Ascending aorta (tissue), 2 donors: ENCODE measurements at regions not wholly inside any gene's neighbourhood (a gene's known extent, or its start where the extent isn't known, plus 50 kb on each side); places are given as distances from the start of the nearest gene placed in this dataset.

ENCODE experiments used
- DNase-seq, 2 donors: peaks; one replicate each; pipeline ENCODE4 v3.0.0-alpha.2; 2019; ENCODE audit warnings: low spot score in 2 of 2
- H3K27ac ChIP-seq, 2 donors: fragments of 200-600 bp; sonication (generic); one replicate each; pipeline ENCODE4 v1.5.1; 2016 to 2017; ENCODE audit warnings: mild to moderate bottlenecking in 1 of 2
- H3K27me3 ChIP-seq: fragments of 200-600 bp; sonication (generic); one replicate; pipeline ENCODE4 v1.5.1; 2017
- H3K36me3 ChIP-seq, 2 donors: fragments of 200-600 bp; sonication (generic); one replicate each; pipeline ENCODE4 v1.5.1; 2016
- H3K4me1 ChIP-seq, 2 donors: fragments of 200-600 bp; sonication (generic); one replicate each; pipeline ENCODE4 v1.5.1; 2016 to 2017; ENCODE audit warnings: mild to moderate bottlenecking in 1 of 2
- H3K4me3 ChIP-seq, 2 donors: fragments of 200-600 bp; sonication (generic); one replicate each; pipeline ENCODE4 v1.5.1; 2016 to 2017; ENCODE audit warnings: mild to moderate bottlenecking in 1 of 2
- H3K9me3 ChIP-seq, 2 donors: fragments of 200-600 bp; sonication (generic); one replicate each; pipeline ENCODE4 v1.5.1; 2016
- intact Hi-C: fragments of 100-400 bp; cut with DNase I; formaldehyde crosslinking; loops from one replicate; pipeline ENCODE4 v1.15.1; 2023
- TF ChIP-seq, protein P1 (sequence below), 3 experiments: fragments of 200-600 bp in 2 of 3; fragments of 450-650 bp in 1 of 3; sonication (generic) in 2 of 3; IDR thresholded peaks; one replicate each; pipeline ENCODE4 v1.5.1; 2016 to 2019; ENCODE audit warnings: antibody characterized with exemption in 3 of 3, mild to moderate bottlenecking in 1 of 3, moderate library complexity in 1 of 3

DNA sequence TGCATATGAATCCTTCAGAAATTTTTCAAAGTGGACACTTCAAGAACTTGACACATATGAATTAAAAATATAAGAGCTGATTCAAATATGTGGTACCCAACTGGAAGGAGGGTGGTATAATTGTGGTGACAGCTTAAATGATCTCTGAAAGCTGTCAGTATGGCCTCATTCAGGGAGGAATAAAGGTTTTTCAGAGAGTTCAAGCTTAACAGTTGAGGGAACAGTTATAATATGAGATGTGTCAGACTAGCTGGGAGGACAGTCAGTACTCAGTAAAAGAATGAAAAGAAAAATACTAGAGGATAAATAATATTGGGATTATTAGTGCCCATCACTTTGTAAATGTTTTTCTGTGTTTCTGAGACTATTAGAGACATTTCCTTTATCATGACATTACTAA is 277.5 kb downstream of the RASSF9 start:
- no peak overlapping the region for H3K27ac ChIP-seq
- H3K27me3 ChIP-seq, result no peaks in the 10 kb centered on the region
- no peak for DNase-seq
- H3K36me3 ChIP-seq, result no peaks in the 10 kb centered on the region
- TF ChIP-seq, protein P1, sequence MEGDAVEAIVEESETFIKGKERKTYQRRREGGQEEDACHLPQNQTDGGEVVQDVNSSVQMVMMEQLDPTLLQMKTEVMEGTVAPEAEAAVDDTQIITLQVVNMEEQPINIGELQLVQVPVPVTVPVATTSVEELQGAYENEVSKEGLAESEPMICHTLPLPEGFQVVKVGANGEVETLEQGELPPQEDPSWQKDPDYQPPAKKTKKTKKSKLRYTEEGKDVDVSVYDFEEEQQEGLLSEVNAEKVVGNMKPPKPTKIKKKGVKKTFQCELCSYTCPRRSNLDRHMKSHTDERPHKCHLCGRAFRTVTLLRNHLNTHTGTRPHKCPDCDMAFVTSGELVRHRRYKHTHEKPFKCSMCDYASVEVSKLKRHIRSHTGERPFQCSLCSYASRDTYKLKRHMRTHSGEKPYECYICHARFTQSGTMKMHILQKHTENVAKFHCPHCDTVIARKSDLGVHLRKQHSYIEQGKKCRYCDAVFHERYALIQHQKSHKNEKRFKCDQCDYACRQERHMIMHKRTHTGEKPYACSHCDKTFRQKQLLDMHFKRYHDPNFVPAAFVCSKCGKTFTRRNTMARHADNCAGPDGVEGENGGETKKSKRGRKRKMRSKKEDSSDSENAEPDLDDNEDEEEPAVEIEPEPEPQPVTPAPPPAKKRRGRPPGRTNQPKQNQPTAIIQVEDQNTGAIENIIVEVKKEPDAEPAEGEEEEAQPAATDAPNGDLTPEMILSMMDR (IDR thresholded peaks at IDR 0.05), result no peak
- no peaks in the 10 kb centered on the region for H3K9me3 ChIP-seq
- no peak overlapping the region for H3K4me3 ChIP-seq
- intact Hi-C loops, result no loop called here
- H3K4me1 ChIP-seq, result no peaks in the 10 kb centered on the region

- H3K4me1 ChIP-seq, result no peaks in the 10 kb centered on the region
- no peaks in the 10 kb centered on the region for H3K9me3 ChIP-seq
- TF ChIP-seq, protein P1 (IDR thresholded peaks at IDR 0.05), result no peak
- no peak overlapping the region for H3K4me3 ChIP-seq
- no peak overlapping the region for H3K27ac ChIP-seq
- intact Hi-C loops, result no loop called here
- DNase-seq, result no peak
- no peaks in the 10 kb centered on the region for H3K27me3 ChIP-seq
- H3K36me3 ChIP-seq, result no peaks in the 10 kb centered on the region
Observed at GRCh38 chr12:85559127-85559526, 277.1 kb downstream of the RASSF9 start.

DNA sequence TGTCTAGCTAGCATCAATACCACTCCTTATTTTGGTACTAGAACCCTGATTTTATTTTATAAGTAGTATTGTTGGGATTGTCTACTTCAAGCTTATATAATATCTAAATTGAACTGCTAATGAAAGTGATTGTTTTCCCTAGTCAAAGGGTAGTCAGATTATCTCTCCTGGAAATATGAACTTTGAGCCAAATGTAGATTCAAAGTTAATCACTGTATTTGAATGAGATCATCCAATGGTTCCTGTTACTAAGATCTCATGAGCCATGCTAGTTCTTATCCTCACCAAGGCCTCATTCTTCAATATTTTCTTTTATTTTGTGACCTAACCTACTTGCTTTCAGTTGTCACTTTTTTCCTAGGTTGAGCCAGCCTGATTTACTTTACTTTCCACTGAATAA is 276.7 kb downstream of the RASSF9 start:
- Histone ChIP-seq H3K27ac (no peak overlapping the region), H3K4me3 (no peak overlapping the region), H3K36me3 (no peaks in the 10 kb centered on the region), H3K27me3 (no peaks in the 10 kb centered on the region), H3K9me3 (no peaks in the 10 kb centered on the region), H3K4me1 (no peaks in the 10 kb centered on the region)
- no peak for DNase-seq
- intact Hi-C loops, result no loop called here
- TF ChIP-seq, protein P1 (IDR thresholded peaks at IDR 0.05), result no peak

GRCh38 chr12:85562765-85563164 is 273.4 kb downstream of the RASSF9 start:
- Histone ChIP-seq H3K9me3 (no peaks in the 10 kb centered on the region), H3K27ac (no peak overlapping the region), H3K36me3 (no peaks in the 10 kb centered on the region), H3K4me3 (no peak overlapping the region), H3K4me1 (no peaks in the 10 kb centered on the region), H3K27me3 (no peaks in the 10 kb centered on the region)
- TF ChIP-seq, protein P1 (IDR thresholded peaks at IDR 0.05), result no peak
- intact Hi-C loops, result no loop called here
- DNase-seq, result no peak

GRCh38 chr12:85564786-85565185 is 271.4 kb downstream of the RASSF9 start:
- Histone ChIP-seq H3K4me3 (no peak overlapping the region), H3K4me1 (no peaks in the 10 kb centered on the region), H3K9me3 (no peaks in the 10 kb centered on the region), H3K36me3 (no peaks in the 10 kb centered on the region), H3K27ac (no peak overlapping the region), H3K27me3 (no peaks in the 10 kb centered on the region)
- TF ChIP-seq, protein P1 (IDR thresholded peaks at IDR 0.05), result no peak
- no peak for DNase-seq
- intact Hi-C loops, result no loop called here

GRCh38 chr12:85568395-85569103 is 267.7 kb downstream of the RASSF9 start:
- intact Hi-C loops, result no loop called here
- DNase-seq, result no peak

More at GRCh38 chr12:85568395-85569103, 267.7 kb downstream of the RASSF9 start:
- Histone ChIP-seq H3K4me1 (no peaks in the 10 kb centered on the region), H3K9me3 (no peaks in the 10 kb centered on the region), H3K27me3 (no peaks in the 10 kb centered on the region), H3K27ac (no peak overlapping the region), H3K36me3 (no peaks in the 10 kb centered on the region), H3K4me3 (no peak overlapping the region)
- TF ChIP-seq, protein P1 (IDR thresholded peaks at IDR 0.05), result no peak
